HG03342 (cell line): ENCODE measurements at regions not wholly inside any gene's neighbourhood (a gene's known extent, or its start where the extent isn't known, plus 50 kb on each side); places are given as distances from the start of the nearest gene placed in this dataset.

Source experiments
- ATAC-seq: cut with Tn5 transposase; IDR thresholded peaks from one replicate; pipeline ENCODE4 v1.9.1; 2021; ENCODE audit warnings: mild to moderate bottlenecking, moderate library complexity; ENCODE audit not compliant: unreplicated experiment

DNA sequence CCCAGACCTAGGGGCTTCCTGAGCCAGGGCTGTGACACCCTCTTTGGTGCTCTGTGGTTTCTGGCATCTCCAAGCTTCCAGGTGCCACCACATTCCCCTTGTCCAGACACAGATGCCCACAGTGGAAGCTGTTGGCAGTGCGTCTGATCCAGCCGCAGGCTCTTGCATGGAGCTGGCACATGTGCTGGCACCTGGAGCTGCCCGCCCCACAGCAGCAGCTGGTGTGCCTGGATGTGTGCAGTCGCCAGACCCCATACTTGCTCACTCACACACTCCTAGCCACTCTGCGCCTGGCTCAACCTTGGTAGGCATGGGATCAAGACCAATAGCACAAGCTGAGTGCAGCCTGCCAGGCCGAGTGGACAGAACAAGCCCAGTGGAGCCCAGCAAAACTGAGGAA lies 106.5 kb downstream of the LYZL1 start:
- no peak for ATAC-seq

DNA sequence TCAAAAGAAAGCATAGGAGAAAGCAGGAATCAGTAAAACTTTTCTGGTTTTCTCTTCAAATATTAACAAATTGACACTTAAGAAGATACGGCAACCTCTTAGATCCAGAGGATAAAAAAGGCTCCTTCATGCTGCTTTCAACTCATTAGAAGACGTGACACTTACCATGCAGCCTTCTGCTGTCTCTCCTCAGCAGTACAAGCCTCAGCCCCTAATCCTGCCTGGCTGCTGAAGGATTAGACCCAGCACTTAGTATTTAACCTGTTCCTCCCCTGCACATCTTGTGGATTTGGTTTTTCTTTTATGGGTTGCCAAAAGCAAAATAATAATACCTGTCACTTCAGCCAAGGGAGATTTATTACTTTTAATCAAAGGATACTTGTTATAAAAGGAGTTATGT lies 108.4 kb downstream of the LYZL1 start:
- ATAC-seq = no peak

DNA sequence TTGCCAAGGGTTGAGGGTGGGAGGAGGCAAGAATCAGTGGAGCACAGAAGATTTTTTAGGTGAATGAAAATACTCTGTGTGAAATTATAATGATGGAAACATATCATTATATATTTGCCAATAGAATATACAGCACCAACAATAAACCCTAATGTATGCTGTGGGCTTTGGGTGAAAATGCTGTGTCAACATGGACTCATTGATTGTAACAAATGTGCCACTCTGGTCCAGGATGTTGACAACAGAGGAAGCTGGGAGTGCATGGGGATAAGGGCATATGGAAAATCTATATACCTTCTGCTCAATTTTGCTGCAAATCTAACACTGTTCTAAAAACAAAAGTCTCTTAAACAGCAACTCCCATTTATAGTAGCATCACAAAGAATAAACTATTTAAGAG lies 114.3 kb downstream of the LYZL1 start:
- ATAC-seq = no peak

- ATAC-seq = no peak
These were observed 118.5 kb downstream of the LYZL1 start for GRCh38 chr10:29407280-29407858.
